Ishikawa (cell line): ENCODE measurements at regions not wholly inside any gene's neighbourhood (a gene's known extent, or its start where the extent isn't known, plus 50 kb on each side); places are given as distances from the start of the nearest gene placed in this dataset.

ENCODE experiments used
- CEBPB ChIP-seq: IDR thresholded peaks from 2 replicates; pipeline ENCODE4 v1.6.1; 2012
- CREB1 ChIP-seq: IDR thresholded peaks from 2 replicates; pipeline ENCODE4 v1.6.1; 2012; ENCODE audit warnings: low read depth
- EGR1 ChIP-seq: IDR thresholded peaks from 2 replicates; pipeline ENCODE4 v1.6.1; 2012
- EP300 ChIP-seq: IDR thresholded peaks from 2 replicates; pipeline ENCODE4 v1.6.1; 2012; ENCODE audit warnings: borderline replicate concordance
- FOXM1 ChIP-seq: IDR thresholded peaks from 2 replicates; pipeline ENCODE4 v1.6.1; 2012; ENCODE audit warnings: low read depth, borderline replicate concordance
- MAX ChIP-seq: IDR thresholded peaks from 2 replicates; pipeline ENCODE4 v1.6.1; 2012
- NFIC ChIP-seq: IDR thresholded peaks from 2 replicates; pipeline ENCODE4 v1.6.1; 2012
- RAD21 ChIP-seq: IDR thresholded peaks from 2 replicates; pipeline ENCODE4 v1.6.1; 2012; ENCODE audit warnings: low read depth
- TAF1 ChIP-seq: IDR thresholded peaks from 2 replicates; pipeline ENCODE4 v1.6.1; 2012; ENCODE audit warnings: low read depth, mild to moderate bottlenecking
- TCF12 ChIP-seq: IDR thresholded peaks from 2 replicates; pipeline ENCODE4 v1.6.1; 2012; ENCODE audit warnings: low read depth
- TEAD4 ChIP-seq: IDR thresholded peaks from 2 replicates; pipeline ENCODE4 v1.6.1; 2012
- USF1 ChIP-seq: IDR thresholded peaks from 2 replicates; pipeline ENCODE4 v1.6.1; 2012
- YY1 ChIP-seq: IDR thresholded peaks from 2 replicates; pipeline ENCODE4 v1.6.1; 2012; ENCODE audit warnings: low read depth
- ZBTB7A ChIP-seq: IDR thresholded peaks from 2 replicates; pipeline ENCODE4 v1.6.1; 2012; ENCODE audit warnings: low read depth
- TF ChIP-seq, protein P1 (sequence below): IDR thresholded peaks from 2 replicates; pipeline ENCODE4 v1.6.1; 2012; ENCODE audit warnings: low read depth, mild to moderate bottlenecking

- TF ChIP-seq ZBTB7A (no peak), MAX (no peak), TAF1 (no peak), CEBPB (no peak), TCF12 (no peak), CREB1 (no peak), TEAD4 (no peak), RAD21 (no peak), FOXM1 (no peak), EGR1 (no peak), YY1 (no peak), EP300 (no peak), NFIC (no peak), USF1 (no peak)
- TF ChIP-seq, protein P1, sequence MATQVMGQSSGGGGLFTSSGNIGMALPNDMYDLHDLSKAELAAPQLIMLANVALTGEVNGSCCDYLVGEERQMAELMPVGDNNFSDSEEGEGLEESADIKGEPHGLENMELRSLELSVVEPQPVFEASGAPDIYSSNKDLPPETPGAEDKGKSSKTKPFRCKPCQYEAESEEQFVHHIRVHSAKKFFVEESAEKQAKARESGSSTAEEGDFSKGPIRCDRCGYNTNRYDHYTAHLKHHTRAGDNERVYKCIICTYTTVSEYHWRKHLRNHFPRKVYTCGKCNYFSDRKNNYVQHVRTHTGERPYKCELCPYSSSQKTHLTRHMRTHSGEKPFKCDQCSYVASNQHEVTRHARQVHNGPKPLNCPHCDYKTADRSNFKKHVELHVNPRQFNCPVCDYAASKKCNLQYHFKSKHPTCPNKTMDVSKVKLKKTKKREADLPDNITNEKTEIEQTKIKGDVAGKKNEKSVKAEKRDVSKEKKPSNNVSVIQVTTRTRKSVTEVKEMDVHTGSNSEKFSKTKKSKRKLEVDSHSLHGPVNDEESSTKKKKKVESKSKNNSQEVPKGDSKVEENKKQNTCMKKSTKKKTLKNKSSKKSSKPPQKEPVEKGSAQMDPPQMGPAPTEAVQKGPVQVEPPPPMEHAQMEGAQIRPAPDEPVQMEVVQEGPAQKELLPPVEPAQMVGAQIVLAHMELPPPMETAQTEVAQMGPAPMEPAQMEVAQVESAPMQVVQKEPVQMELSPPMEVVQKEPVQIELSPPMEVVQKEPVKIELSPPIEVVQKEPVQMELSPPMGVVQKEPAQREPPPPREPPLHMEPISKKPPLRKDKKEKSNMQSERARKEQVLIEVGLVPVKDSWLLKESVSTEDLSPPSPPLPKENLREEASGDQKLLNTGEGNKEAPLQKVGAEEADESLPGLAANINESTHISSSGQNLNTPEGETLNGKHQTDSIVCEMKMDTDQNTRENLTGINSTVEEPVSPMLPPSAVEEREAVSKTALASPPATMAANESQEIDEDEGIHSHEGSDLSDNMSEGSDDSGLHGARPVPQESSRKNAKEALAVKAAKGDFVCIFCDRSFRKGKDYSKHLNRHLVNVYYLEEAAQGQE: no peak
These were observed 396.2 kb upstream of the RAG2 start for GRCh38 chr11:36994208-36994607.

- TF ChIP-seq CEBPB: no peak
- TF ChIP-seq ZBTB7A: no peak
- TF ChIP-seq NFIC: no peak
- no peak for TF ChIP-seq YY1
- no peak for TF ChIP-seq USF1
These were observed 390.5 kb upstream of the RAG2 start for GRCh38 chr11:36988556-36988955.

- no peak for TF ChIP-seq CREB1
- no peak for TF ChIP-seq TCF12
- TF ChIP-seq USF1: no peak
- TF ChIP-seq NFIC: no peak
- TF ChIP-seq TAF1: no peak
- TF ChIP-seq FOXM1: no peak
- TF ChIP-seq MAX: no peak
- TF ChIP-seq CEBPB: no peak
- TF ChIP-seq ZBTB7A: no peak
- TF ChIP-seq EGR1: no peak
- no peak for TF ChIP-seq YY1
- TF ChIP-seq RAD21: no peak
- TF ChIP-seq, protein P1: no peak
- no peak for TF ChIP-seq TEAD4
- no peak for TF ChIP-seq EP300
These were observed 387.5 kb upstream of the RAG2 start for GRCh38 chr11:36985562-36985961.

- TF ChIP-seq TAF1 (no peak), FOXM1 (no peak), CEBPB (no peak), YY1 (no peak), CREB1 (no peak), TCF12 (no peak), TEAD4 (no peak), RAD21 (no peak), ZBTB7A (no peak), USF1 (no peak), EGR1 (no peak), NFIC (no peak), MAX (no peak), EP300 (no peak)
- TF ChIP-seq, protein P1: no peak
These were observed 378.7 kb upstream of the RAG2 start for GRCh38 chr11:36976741-36977140.
